Prostate gland (tissue), 2 donors: ENCODE measurements at regions not wholly inside any gene's neighbourhood (a gene's known extent, or its start where the extent isn't known, plus 50 kb on each side); places are given as distances from the start of the nearest gene placed in this dataset.

Experiments
- POLR2AphosphoS5 ChIP-seq: sonication (generic); formaldehyde crosslinking; IDR thresholded peaks from one replicate; pipeline ENCODE4 v1.6.1; 2017; ENCODE audit warnings: antibody characterized with exemption
- TF ChIP-seq, protein P1 (sequence below), 4 experiments: fragments of 200-600 bp in 2 of 4; fragments of 450-650 bp in 2 of 4; sonication (generic) in 2 of 4; IDR thresholded peaks; 1 replicate in 3 of 4; 2 replicates in 1 of 4; pipeline ENCODE4 v1.5.1; 2016 to 2019; ENCODE audit warnings: antibody characterized with exemption in 4 of 4, mild to moderate bottlenecking in 2 of 4, moderate library complexity in 2 of 4

DNA sequence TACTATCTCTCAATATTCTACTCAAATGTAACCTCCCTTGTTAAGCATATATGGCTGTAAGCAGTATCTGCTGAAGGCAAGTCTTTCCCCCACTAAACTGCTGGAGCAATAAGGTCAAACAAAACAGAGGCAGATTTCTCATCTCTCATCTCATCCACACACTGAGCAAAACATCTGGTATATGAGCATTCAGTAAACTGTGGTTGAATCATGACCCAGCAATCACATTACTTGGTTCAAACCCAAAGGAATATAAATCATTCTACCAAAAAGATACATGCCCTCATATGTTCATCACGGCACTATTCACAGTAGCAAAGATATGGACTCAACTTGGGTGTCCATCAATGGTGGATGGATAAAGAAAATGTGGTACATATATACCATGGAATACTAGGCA lies 344.4 kb downstream of the SUCLA2 start:
- TF ChIP-seq, protein P1, sequence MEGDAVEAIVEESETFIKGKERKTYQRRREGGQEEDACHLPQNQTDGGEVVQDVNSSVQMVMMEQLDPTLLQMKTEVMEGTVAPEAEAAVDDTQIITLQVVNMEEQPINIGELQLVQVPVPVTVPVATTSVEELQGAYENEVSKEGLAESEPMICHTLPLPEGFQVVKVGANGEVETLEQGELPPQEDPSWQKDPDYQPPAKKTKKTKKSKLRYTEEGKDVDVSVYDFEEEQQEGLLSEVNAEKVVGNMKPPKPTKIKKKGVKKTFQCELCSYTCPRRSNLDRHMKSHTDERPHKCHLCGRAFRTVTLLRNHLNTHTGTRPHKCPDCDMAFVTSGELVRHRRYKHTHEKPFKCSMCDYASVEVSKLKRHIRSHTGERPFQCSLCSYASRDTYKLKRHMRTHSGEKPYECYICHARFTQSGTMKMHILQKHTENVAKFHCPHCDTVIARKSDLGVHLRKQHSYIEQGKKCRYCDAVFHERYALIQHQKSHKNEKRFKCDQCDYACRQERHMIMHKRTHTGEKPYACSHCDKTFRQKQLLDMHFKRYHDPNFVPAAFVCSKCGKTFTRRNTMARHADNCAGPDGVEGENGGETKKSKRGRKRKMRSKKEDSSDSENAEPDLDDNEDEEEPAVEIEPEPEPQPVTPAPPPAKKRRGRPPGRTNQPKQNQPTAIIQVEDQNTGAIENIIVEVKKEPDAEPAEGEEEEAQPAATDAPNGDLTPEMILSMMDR (IDR thresholded peaks at IDR 0.05), result no peak
- TF ChIP-seq POLR2AphosphoS5, result no peak
